ENCODE measurements at regions not wholly inside any gene's neighbourhood (a gene's known extent, or its start where the extent isn't known, plus 50 kb on each side); places are given as distances from the start of the nearest gene placed in this dataset.

- no peaks in the 10 kb centered on the region for H3K27me3 ChIP-seq
- H3K4me1 ChIP-seq = no peaks in the 10 kb centered on the region
- H3K36me3 ChIP-seq (replicated peaks in 1 of 2; ENCODE audit: insufficient read depth in 1 of 2, low read depth in 2 of 2) = no peaks in the 10 kb centered on the region
- 31 to 47% methylated on average over 4 to 5 of the region's 5 CpGs for WGBS, 2 donors
- intact Hi-C loops (cut with DNase I) = no loop called here
- no peak for TF ChIP-seq POLR2A (IDR thresholded peaks at IDR 0.05)
- H3K4me3 ChIP-seq = no peak overlapping the region
- peaks cover 0 to 5% (median 0%) of the 10 kb centered on the region in 3 donors for H3K9me3 ChIP-seq
- H3K27ac ChIP-seq = no peak overlapping the region
- DNase-seq = no peak
- ATAC-seq = no peak
These were observed 268.5 kb upstream of the LDB2 start for GRCh38 chr4:17166954-17167353.

GRCh38 chr4:17165286-17165685 is 266.8 kb upstream of the LDB2 start:
- Histone ChIP-seq H3K9me3 (peaks cover 0 to 5% (median 0%) of the 10 kb centered on the region in 3 donors), H3K36me3 (replicated peaks in 1 of 2; ENCODE audit: insufficient read depth in 1 of 2, low read depth in 2 of 2) (no peaks in the 10 kb centered on the region), H3K4me1 (no peaks in the 10 kb centered on the region), H3K4me3 (no peak overlapping the region), H3K27me3 (no peaks in the 10 kb centered on the region), H3K27ac (no peak overlapping the region)
- ATAC-seq (no peak), DNase-seq (no peak)
- intact Hi-C loops (cut with DNase I) = no loop called here
- no peak for TF ChIP-seq POLR2A (IDR thresholded peaks at IDR 0.05)
- no peak for TF ChIP-seq CTCF (IDR thresholded peaks at IDR 0.05)
- WGBS, 2 donors = 33 to 59% methylated on average over 1 of the region's 1 CpG

- intact Hi-C loops (cut with DNase I) = no loop called here
- H3K27ac ChIP-seq = no peak overlapping the region
- 49 to 50% methylated on average over 2 of the region's 2 CpGs for WGBS, 2 donors
- H3K4me3 ChIP-seq = no peak overlapping the region
- H3K4me1 ChIP-seq = no peaks in the 10 kb centered on the region
- H3K9me3 ChIP-seq = peaks cover 0 to 5% (median 0%) of the 10 kb centered on the region in 3 donors
- ATAC-seq = no peak
- TF ChIP-seq POLR2A (IDR thresholded peaks at IDR 0.05) (no peak), CTCF (IDR thresholded peaks at IDR 0.05) (no peak)
- no peak for DNase-seq
- no peaks in the 10 kb centered on the region for H3K36me3 ChIP-seq (replicated peaks in 1 of 2; ENCODE audit: insufficient read depth in 1 of 2, low read depth in 2 of 2)
- no peaks in the 10 kb centered on the region for H3K27me3 ChIP-seq
These were observed 266.2 kb upstream of the LDB2 start for GRCh38 chr4:17164666-17165065.

- 62 to 66% methylated on average over 3 of the region's 3 CpGs for whole genome bisulfite sequencing, 2 donors
These were observed 264.8 kb upstream of the LDB2 start for GRCh38 chr4:17163156-17163771.

GRCh38 chr4:17157304-17157703 is 258.9 kb upstream of the LDB2 start:
- H3K4me3 ChIP-seq = no peak overlapping the region
- intact Hi-C loops (cut with DNase I) = no loop called here

More at GRCh38 chr4:17163156-17163771, 264.8 kb upstream of the LDB2 start:
- Histone ChIP-seq H3K4me3 (no peak overlapping the region), H3K27me3 (no peaks in the 10 kb centered on the region), H3K27ac (no peak overlapping the region), H3K4me1 (no peaks in the 10 kb centered on the region), H3K9me3 (peaks cover 0 to 5% (median 0%) of the 10 kb centered on the region in 3 donors), H3K36me3 (replicated peaks in 1 of 2; ENCODE audit: insufficient read depth in 1 of 2, low read depth in 2 of 2) (no peaks in the 10 kb centered on the region)
- ATAC-seq = no peak
- intact Hi-C loops (cut with DNase I) = no loop called here
- DNase-seq = no peak
- no peak for TF ChIP-seq CTCF (IDR thresholded peaks at IDR 0.05)
- no peak for TF ChIP-seq POLR2A (IDR thresholded peaks at IDR 0.05)

GRCh38 chr4:17155486-17155885 is 257.0 kb upstream of the LDB2 start:
- Histone ChIP-seq H3K4me3 (no peak overlapping the region), H3K4me1 (no peaks in the 10 kb centered on the region), H3K27me3 (no peaks in the 10 kb centered on the region), H3K9me3 (no peaks in the 10 kb centered on the region), H3K27ac (no peak overlapping the region), H3K36me3 (replicated peaks in 1 of 2; ENCODE audit: insufficient read depth in 1 of 2, low read depth in 2 of 2) (no peaks in the 10 kb centered on the region)
- no peak for ATAC-seq
- DNase-seq = no peak
- TF ChIP-seq CTCF (IDR thresholded peaks at IDR 0.05) (no peak), POLR2A (IDR thresholded peaks at IDR 0.05) (no peak)
- intact Hi-C loops (cut with DNase I) = no loop called here

More at GRCh38 chr4:17157304-17157703, 258.9 kb upstream of the LDB2 start:
- ATAC-seq (no peak), DNase-seq (no peak)
- H3K9me3 ChIP-seq = peaks cover 0 to 3% (median 0%) of the 10 kb centered on the region in 3 donors
- 52 to 55% methylated on average over 4 of the region's 4 CpGs for WGBS, 2 donors
- H3K27ac ChIP-seq = no peak overlapping the region
- no peaks in the 10 kb centered on the region for H3K27me3 ChIP-seq
- H3K4me1 ChIP-seq = no peaks in the 10 kb centered on the region
- no peaks in the 10 kb centered on the region for H3K36me3 ChIP-seq (replicated peaks in 1 of 2; ENCODE audit: insufficient read depth in 1 of 2, low read depth in 2 of 2)
- no peak for TF ChIP-seq POLR2A (IDR thresholded peaks at IDR 0.05)

All from body of pancreas (tissue), 4 donors.